Left lung (tissue), 4 donors: ENCODE measurements at regions not wholly inside any gene's neighbourhood (a gene's known extent, or its start where the extent isn't known, plus 50 kb on each side); places are given as distances from the start of the nearest gene placed in this dataset.

Experiments used
- ATAC-seq: fragments of 200-7000 bp; cut with Tn5 transposase; one replicate; pipeline ENCODE4 v1.9.1; 2020; ENCODE audit warnings: moderate library complexity
- DNase-seq, 4 donors: peaks; one replicate each; pipeline ENCODE4 v3.0.0-alpha.2; 2013 to 2020
- H3K27ac ChIP-seq, 2 donors: fragments of 200-600 bp; sonication (generic) in 1 of 2; one replicate each; pipeline versions ENCODE4 v1.5.0 to v1.8.0; 2020 to 2021
- H3K27me3 ChIP-seq, 2 donors: fragments of 200-600 bp; sonication (generic) in 1 of 2; one replicate each; pipeline versions ENCODE4 v1.5.0 to v1.8.0; 2020 to 2021
- H3K36me3 ChIP-seq, 2 donors: fragments of 200-600 bp; sonication (generic) in 1 of 2; one replicate each; pipeline versions ENCODE4 v1.5.0 to v1.8.0; 2020 to 2021
- H3K4me1 ChIP-seq, 2 donors: fragments of 200-600 bp; one replicate each; pipeline ENCODE4 v1.8.0; 2021
- H3K4me3 ChIP-seq, 2 donors: fragments of 200-600 bp; sonication (generic) in 1 of 2; one replicate each; pipeline versions ENCODE4 v1.5.0 to v1.8.0; 2020 to 2021; ENCODE audit warnings: mild to moderate bottlenecking in 1 of 2
- H3K9me3 ChIP-seq, 2 donors: fragments of 200-600 bp; sonication (generic) in 1 of 2; one replicate each; pipeline versions ENCODE4 v1.5.0 to v1.8.0; 2020 to 2021
- intact Hi-C, 2 donors: fragments of 100-400 bp; cut with DNase I; formaldehyde crosslinking; loops; one replicate each; pipeline versions ENCODE4 v1.11.2 to v1.14.2; 2022
- TF ChIP-seq, protein P1 (sequence below), 2 donors: fragments of 200-600 bp; sonication (generic) in 1 of 2; IDR thresholded peaks; one replicate each; pipeline versions ENCODE4 v1.5.0 to v1.8.0; 2021; ENCODE audit warnings: antibody characterized with exemption in 2 of 2
- donor health status: DM: no; HTN: yes; CAD: no.
- donor health status: DM: no; HTN: no; CAD: no.

DNA sequence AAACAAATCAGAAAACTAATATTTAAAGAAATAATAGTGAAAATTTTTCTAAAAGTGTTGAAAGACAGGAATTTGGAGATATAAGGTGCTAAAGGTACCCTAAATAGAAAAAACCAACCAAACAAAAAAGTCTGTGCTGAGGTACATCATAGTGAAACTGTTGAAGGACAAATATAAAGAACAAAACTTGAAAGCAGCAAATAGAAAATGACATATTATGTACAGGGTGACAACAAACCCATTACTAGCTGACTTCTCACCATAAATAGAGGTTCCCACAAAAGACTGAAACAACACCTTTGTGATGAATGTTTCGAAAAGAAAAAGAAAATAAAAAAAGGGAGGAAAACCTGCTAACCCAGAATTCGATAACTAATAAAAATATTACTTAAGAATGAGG, 502.5 kb upstream of the NECTIN3 start:
- Histone ChIP-seq H3K4me3 (no peak overlapping the region), H3K4me1 (no peaks in the 10 kb centered on the region), H3K9me3 (peaks cover 0 to 4% of the 10 kb centered on the region in 2 donors), H3K36me3 (no peaks in the 10 kb centered on the region), H3K27ac (no peak overlapping the region), H3K27me3 (no peaks in the 10 kb centered on the region)
- TF ChIP-seq, protein P1, sequence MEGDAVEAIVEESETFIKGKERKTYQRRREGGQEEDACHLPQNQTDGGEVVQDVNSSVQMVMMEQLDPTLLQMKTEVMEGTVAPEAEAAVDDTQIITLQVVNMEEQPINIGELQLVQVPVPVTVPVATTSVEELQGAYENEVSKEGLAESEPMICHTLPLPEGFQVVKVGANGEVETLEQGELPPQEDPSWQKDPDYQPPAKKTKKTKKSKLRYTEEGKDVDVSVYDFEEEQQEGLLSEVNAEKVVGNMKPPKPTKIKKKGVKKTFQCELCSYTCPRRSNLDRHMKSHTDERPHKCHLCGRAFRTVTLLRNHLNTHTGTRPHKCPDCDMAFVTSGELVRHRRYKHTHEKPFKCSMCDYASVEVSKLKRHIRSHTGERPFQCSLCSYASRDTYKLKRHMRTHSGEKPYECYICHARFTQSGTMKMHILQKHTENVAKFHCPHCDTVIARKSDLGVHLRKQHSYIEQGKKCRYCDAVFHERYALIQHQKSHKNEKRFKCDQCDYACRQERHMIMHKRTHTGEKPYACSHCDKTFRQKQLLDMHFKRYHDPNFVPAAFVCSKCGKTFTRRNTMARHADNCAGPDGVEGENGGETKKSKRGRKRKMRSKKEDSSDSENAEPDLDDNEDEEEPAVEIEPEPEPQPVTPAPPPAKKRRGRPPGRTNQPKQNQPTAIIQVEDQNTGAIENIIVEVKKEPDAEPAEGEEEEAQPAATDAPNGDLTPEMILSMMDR (IDR thresholded peaks at IDR 0.05): no peak
- DNase-seq (no peak), ATAC-seq (no peak)
- intact Hi-C loops: no loop called here

DNA sequence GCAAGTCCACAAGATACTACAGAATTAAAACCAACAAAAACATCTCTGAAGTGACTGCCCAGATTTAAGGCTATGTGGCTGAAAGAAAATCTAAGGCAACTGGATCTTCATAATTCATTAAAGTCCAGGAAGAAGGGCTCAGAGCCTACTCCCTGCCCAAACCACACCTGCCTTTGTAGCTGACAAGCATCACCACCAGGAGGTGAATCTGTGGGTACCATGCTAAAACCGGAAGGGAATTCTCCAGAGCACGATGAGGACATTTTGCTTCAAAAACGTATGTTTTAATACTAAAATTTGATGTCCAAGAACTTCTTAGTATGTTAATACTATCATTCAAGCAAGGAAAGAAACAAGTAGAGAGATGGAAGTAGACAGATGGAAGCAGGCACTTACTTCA, 495.9 kb upstream of the NECTIN3 start:
- intact Hi-C loops: no loop called here
- no peaks in the 10 kb centered on the region for H3K36me3 ChIP-seq
- no peak overlapping the region for H3K27ac ChIP-seq
- H3K9me3 ChIP-seq: peaks cover 0 to 4% of the 10 kb centered on the region in 2 donors
- H3K27me3 ChIP-seq: no peaks in the 10 kb centered on the region
- DNase-seq: no peak
- no peaks in the 10 kb centered on the region for H3K4me1 ChIP-seq
- no peak overlapping the region for H3K4me3 ChIP-seq
- TF ChIP-seq, protein P1 (IDR thresholded peaks at IDR 0.05): no peak
- no peak for ATAC-seq

DNA sequence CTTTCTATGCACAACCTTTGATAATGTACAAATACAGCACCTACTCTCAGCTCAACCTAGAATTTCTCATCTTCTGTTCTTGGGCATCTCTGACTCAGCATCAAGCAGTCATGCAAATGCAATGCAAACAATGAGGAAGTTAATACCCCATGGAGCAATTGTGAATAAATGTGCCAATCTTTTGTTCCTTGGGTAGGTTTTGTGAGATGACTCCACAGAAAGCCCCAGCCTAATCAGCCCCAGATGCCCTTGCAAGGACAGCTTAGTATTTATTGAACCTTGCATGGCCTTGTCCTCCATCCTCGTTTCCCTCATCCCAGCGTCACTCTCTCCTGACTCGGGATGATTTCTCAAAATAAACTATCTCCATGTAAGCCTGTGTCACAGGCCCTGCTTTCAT, 494.7 kb upstream of the NECTIN3 start:
- Histone ChIP-seq H3K4me3 (no peak overlapping the region), H3K9me3 (peaks cover 0 to 4% of the 10 kb centered on the region in 2 donors), H3K4me1 (no peaks in the 10 kb centered on the region), H3K27me3 (no peaks in the 10 kb centered on the region), H3K36me3 (no peaks in the 10 kb centered on the region), H3K27ac (no peak overlapping the region)
- TF ChIP-seq, protein P1 (IDR thresholded peaks at IDR 0.05): no peak
- DNase-seq (no peak), ATAC-seq (peak; percentile 50)
- intact Hi-C loops: no loop called here

DNA sequence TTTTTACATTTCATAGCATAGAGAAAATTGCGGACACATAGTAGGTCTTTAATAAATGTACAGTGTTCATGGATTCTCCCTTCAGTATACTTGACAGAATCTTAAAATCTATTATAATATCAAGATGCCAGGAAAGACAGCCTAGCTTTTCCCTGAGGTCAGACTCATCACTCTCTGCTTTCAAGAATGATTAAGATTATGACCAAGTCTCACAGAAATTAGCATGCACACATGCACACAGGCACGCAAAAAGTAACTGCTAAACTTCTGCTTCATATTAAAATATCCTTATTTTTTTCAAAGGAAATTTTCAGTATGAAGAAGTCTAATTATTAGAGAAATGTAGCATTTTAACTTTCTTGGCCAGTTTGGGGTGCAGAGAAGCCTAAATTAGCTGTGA, 493.8 kb upstream of the NECTIN3 start:
- Histone ChIP-seq H3K36me3 (no peaks in the 10 kb centered on the region), H3K9me3 (peaks cover 0 to 4% of the 10 kb centered on the region in 2 donors), H3K27me3 (no peaks in the 10 kb centered on the region), H3K4me1 (no peaks in the 10 kb centered on the region), H3K4me3 (no peak overlapping the region), H3K27ac (no peak overlapping the region)
- ATAC-seq (no peak), DNase-seq (no peak)
- intact Hi-C loops: no loop called here
- TF ChIP-seq, protein P1 (IDR thresholded peaks at IDR 0.05): no peak

DNA sequence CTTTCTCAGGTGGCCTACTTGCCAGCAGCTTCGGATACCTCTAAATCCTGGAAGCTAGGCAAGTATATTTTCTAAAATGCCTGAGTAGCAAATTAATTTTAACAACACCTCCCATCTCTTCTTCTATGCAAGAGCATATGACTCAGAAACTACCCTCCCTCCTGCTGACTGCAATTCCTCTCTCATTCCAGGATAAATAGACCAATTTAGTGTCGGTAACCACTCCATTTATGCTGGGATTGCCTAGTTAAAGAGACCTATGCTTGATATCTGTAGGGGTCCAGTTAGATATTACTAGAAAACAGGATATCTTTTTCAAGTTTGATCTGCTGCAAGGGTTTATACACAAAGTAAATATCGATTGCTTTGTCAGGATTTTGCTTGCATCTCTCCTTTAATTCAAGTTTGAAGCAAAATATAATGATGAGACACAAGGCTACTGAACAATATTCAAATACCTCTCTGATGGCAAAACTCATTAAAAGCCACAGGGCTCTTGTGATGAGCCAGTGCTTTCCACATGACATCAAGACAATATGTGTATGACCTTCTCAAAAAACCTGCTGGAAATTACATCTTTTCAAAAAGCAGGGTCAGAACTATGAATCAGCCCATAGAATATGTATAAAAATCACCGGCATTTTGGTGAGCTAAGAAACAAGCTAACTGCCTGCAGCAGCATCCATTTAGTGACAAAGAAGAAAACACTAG, 491.6 kb upstream of the NECTIN3 start:
- ATAC-seq: peak; percentile 36
- Histone ChIP-seq H3K9me3 (no peaks in the 10 kb centered on the region), H3K27me3 (no peaks in the 10 kb centered on the region), H3K36me3 (no peaks in the 10 kb centered on the region), H3K4me1 (no peaks in the 10 kb centered on the region), H3K27ac (no peak overlapping the region), H3K4me3 (no peak overlapping the region)
- TF ChIP-seq, protein P1 (IDR thresholded peaks at IDR 0.05): no peak
- intact Hi-C loops: no loop called here
- DNase-seq: no peak
